ENCODE measurements at regions not wholly inside any gene's neighbourhood (a gene's known extent, or its start where the extent isn't known, plus 50 kb on each side); places are given as distances from the start of the nearest gene placed in this dataset.

DNA sequence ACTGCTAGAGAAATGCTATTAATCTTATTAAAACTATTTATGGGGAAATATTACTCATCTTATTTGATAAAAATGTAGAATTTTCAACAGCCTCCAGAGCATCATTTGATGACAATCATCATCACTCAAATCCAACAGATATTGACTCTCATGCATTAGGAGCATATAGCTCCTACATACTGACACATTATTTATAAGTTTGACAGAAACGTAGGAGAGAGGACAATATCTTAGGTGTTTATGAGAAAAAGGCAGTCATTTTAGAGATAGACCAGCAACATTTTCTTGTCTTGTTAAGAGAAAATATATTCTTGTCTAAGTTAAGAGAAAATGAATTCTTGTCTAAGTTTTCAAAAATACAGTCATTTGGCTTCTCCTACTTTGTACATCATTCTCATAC lies 2550.2 kb downstream of the PCDH7 start:
- Histone ChIP-seq H3K27me3 (replicated peaks in 1 of 2; ENCODE audit: control insufficient read depth in 2 of 2, extremely low read depth in 1 of 2, insufficient read depth in 2 of 2, low read length in 1 of 2) (no peaks in the 10 kb centered on the region), H3K4me3 (ENCODE audit: control insufficient read depth in 1 of 2, extremely low read depth in 1 of 2, low read length in 1 of 2) (no peak overlapping the region), H3K4me1 (ENCODE audit: control insufficient read depth in 1 of 2, extremely low read depth in 1 of 2, insufficient read depth in 2 of 2, low read length in 2 of 2) (no peaks in the 10 kb centered on the region), H3K27ac (ENCODE audit: low read length) (no peak overlapping the region), H3K36me3 (ENCODE audit: control insufficient read depth in 2 of 2, extremely low read depth in 1 of 2, insufficient read depth in 1 of 2, low read length in 1 of 2) (no peaks in the 10 kb centered on the region), H3K9me3 (no peaks in the 10 kb centered on the region)
- Mint-ChIP-seq H3K4me1 (no peaks in the 10 kb centered on the region), H3K36me3 (no peaks in the 10 kb centered on the region), H3K4me3 (no peak overlapping the region), H3K27ac (no peak overlapping the region), H3K27me3 (no peaks in the 10 kb centered on the region), H3K9me3 (peaks cover 4 to 12% (median 7%) of the 10 kb centered on the region in 3 donors)
- DNase-seq: no peak
- no peak for ATAC-seq (replicated peaks in 1 of 4)
- POLR2A ChIA-PET: no interaction called here
- WGBS (ENCODE audit: insufficient coverage): no CpG with 5 or more reads among the region's 1 CpG
- CTCF ChIA-PET: no interaction called here

DNA sequence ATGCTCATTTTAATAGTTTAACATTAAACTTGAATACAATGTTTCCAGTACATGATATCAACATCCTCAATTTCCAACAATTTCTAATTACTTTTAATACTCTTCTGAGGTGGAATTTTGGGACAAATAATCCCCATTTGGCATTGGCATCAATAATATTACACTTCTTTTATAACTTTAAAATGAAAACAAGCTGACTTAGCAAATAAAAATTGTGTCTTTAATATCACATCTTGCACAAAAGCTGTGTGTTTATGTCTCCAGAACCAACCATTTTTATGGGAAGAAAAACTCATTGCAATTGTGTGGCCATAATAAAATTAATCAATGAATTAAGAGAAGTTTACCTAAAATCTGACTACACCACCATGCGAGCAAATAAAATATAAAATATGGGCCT lies 2552.6 kb downstream of the PCDH7 start:
- Histone ChIP-seq H3K27ac (ENCODE audit: low read length) (no peak overlapping the region), H3K9me3 (peaks cover 2% of the 10 kb centered on the region), H3K4me3 (ENCODE audit: control insufficient read depth in 1 of 2, extremely low read depth in 1 of 2, low read length in 1 of 2) (no peak overlapping the region), H3K4me1 (ENCODE audit: control insufficient read depth in 1 of 2, extremely low read depth in 1 of 2, insufficient read depth in 2 of 2, low read length in 2 of 2) (no peaks in the 10 kb centered on the region), H3K36me3 (ENCODE audit: control insufficient read depth in 2 of 2, extremely low read depth in 1 of 2, insufficient read depth in 1 of 2, low read length in 1 of 2) (no peaks in the 10 kb centered on the region), H3K27me3 (replicated peaks in 1 of 2; ENCODE audit: control insufficient read depth in 2 of 2, extremely low read depth in 1 of 2, insufficient read depth in 2 of 2, low read length in 1 of 2) (no peaks in the 10 kb centered on the region)
- no CpG with 5 or more reads among the region's 1 CpG for WGBS (ENCODE audit: insufficient coverage)
- POLR2A ChIA-PET: interaction anchor here in 1 of 2 donors (0.6 kb wide), 1 partner anchor 22 kb away, joined by 3 read pairs; no protein-coding TSS in a partner anchor
- no peaks in the 10 kb centered on the region for H3K36me3 Mint-ChIP-seq
- H3K4me3 Mint-ChIP-seq: no peak overlapping the region
- no peaks in the 10 kb centered on the region for H3K4me1 Mint-ChIP-seq
- ATAC-seq (replicated peaks in 1 of 4) (no peak), DNase-seq (no peak)
- CTCF ChIA-PET: no interaction called here
- H3K27me3 Mint-ChIP-seq: no peaks in the 10 kb centered on the region
- H3K27ac Mint-ChIP-seq: no peak overlapping the region
- H3K9me3 Mint-ChIP-seq: peaks cover 4 to 13% (median 7%) of the 10 kb centered on the region in 3 donors

- Mint-ChIP-seq H3K9me3 (peaks cover 15 to 25% (median 16%) of the 10 kb centered on the region in 3 donors), H3K4me3 (no peak overlapping the region), H3K36me3 (no peaks in the 10 kb centered on the region), H3K4me1 (no peaks in the 10 kb centered on the region), H3K27ac (no peak overlapping the region), H3K27me3 (no peaks in the 10 kb centered on the region)
- no CpG with 5 or more reads among the region's 1 CpG for WGBS (ENCODE audit: insufficient coverage)
- H3K27me3 ChIP-seq (replicated peaks in 1 of 2; ENCODE audit: control insufficient read depth in 2 of 2, extremely low read depth in 1 of 2, insufficient read depth in 2 of 2, low read length in 1 of 2): no peaks in the 10 kb centered on the region
- ChIA-PET CTCF (no interaction called here), POLR2A (no interaction called here)
- no peak overlapping the region for H3K4me3 ChIP-seq (ENCODE audit: control insufficient read depth in 1 of 2, extremely low read depth in 1 of 2, low read length in 1 of 2)
- H3K36me3 ChIP-seq (ENCODE audit: control insufficient read depth in 2 of 2, extremely low read depth in 1 of 2, insufficient read depth in 1 of 2, low read length in 1 of 2): no peaks in the 10 kb centered on the region
- H3K9me3 ChIP-seq: no peaks in the 10 kb centered on the region
- no peak for DNase-seq
- H3K4me1 ChIP-seq (ENCODE audit: control insufficient read depth in 1 of 2, extremely low read depth in 1 of 2, insufficient read depth in 2 of 2, low read length in 2 of 2): no peaks in the 10 kb centered on the region
- no peak for ATAC-seq (replicated peaks in 1 of 4)
- no peak overlapping the region for H3K27ac ChIP-seq (ENCODE audit: low read length)
Measured at GRCh38 chr4:33283818-33284217, 2563.6 kb downstream of the PCDH7 start.

- ChIA-PET POLR2A (no interaction called here), CTCF (no interaction called here)
- Mint-ChIP-seq H3K27me3 (no peaks in the 10 kb centered on the region), H3K36me3 (no peaks in the 10 kb centered on the region), H3K4me1 (no peaks in the 10 kb centered on the region), H3K4me3 (no peak overlapping the region), H3K27ac (no peak overlapping the region), H3K9me3 (peaks cover 15 to 24% (median 23%) of the 10 kb centered on the region in 3 donors)
- H3K36me3 ChIP-seq (ENCODE audit: control insufficient read depth in 2 of 2, extremely low read depth in 1 of 2, insufficient read depth in 1 of 2, low read length in 1 of 2): no peaks in the 10 kb centered on the region
- no peaks in the 10 kb centered on the region for H3K9me3 ChIP-seq
- H3K4me3 ChIP-seq (ENCODE audit: control insufficient read depth in 1 of 2, extremely low read depth in 1 of 2, low read length in 1 of 2): no peak overlapping the region
- no peaks in the 10 kb centered on the region for H3K27me3 ChIP-seq (replicated peaks in 1 of 2; ENCODE audit: control insufficient read depth in 2 of 2, extremely low read depth in 1 of 2, insufficient read depth in 2 of 2, low read length in 1 of 2)
- H3K27ac ChIP-seq (ENCODE audit: low read length): no peak overlapping the region
- no CpG with 5 or more reads among the region's 3 CpGs for WGBS (ENCODE audit: insufficient coverage)
- DNase-seq: no peak
- no peak for ATAC-seq (replicated peaks in 1 of 4)
- H3K4me1 ChIP-seq (ENCODE audit: control insufficient read depth in 1 of 2, extremely low read depth in 1 of 2, insufficient read depth in 2 of 2, low read length in 2 of 2): no peaks in the 10 kb centered on the region
Measured at GRCh38 chr4:33296876-33297455, 2576.8 kb downstream of the PCDH7 start.

- H3K4me1 Mint-ChIP-seq: no peaks in the 10 kb centered on the region
- H3K27me3 ChIP-seq (replicated peaks in 1 of 2; ENCODE audit: control insufficient read depth in 2 of 2, extremely low read depth in 1 of 2, insufficient read depth in 2 of 2, low read length in 1 of 2): no peaks in the 10 kb centered on the region
- H3K27ac Mint-ChIP-seq: no peak overlapping the region
- WGBS (ENCODE audit: insufficient coverage): no CpG with 5 or more reads among the region's 2 CpGs
- H3K4me3 ChIP-seq (ENCODE audit: control insufficient read depth in 1 of 2, extremely low read depth in 1 of 2, low read length in 1 of 2): no peak overlapping the region
- no peaks in the 10 kb centered on the region for H3K9me3 ChIP-seq
- H3K27ac ChIP-seq (ENCODE audit: low read length): no peak overlapping the region
- ChIA-PET POLR2A (no interaction called here), CTCF (no interaction called here)
- no peaks in the 10 kb centered on the region for H3K4me1 ChIP-seq (ENCODE audit: control insufficient read depth in 1 of 2, extremely low read depth in 1 of 2, insufficient read depth in 2 of 2, low read length in 2 of 2)
- ATAC-seq (replicated peaks in 1 of 4) (no peak), DNase-seq (no peak)
- H3K36me3 Mint-ChIP-seq: no peaks in the 10 kb centered on the region
- no peak overlapping the region for H3K4me3 Mint-ChIP-seq
- no peaks in the 10 kb centered on the region for H3K27me3 Mint-ChIP-seq
- peaks cover 15 to 20% (median 17%) of the 10 kb centered on the region in 3 donors for H3K9me3 Mint-ChIP-seq
- H3K36me3 ChIP-seq (ENCODE audit: control insufficient read depth in 2 of 2, extremely low read depth in 1 of 2, insufficient read depth in 1 of 2, low read length in 1 of 2): no peaks in the 10 kb centered on the region
Measured at GRCh38 chr4:33302321-33302720, 2582.2 kb downstream of the PCDH7 start.

- POLR2A ChIA-PET: no interaction called here
Measured at GRCh38 chr4:33306131-33306530, 2586.0 kb downstream of the PCDH7 start.

GRCh38 chr4:33316033-33316432 lies 2595.9 kb downstream of the PCDH7 start:
- Mint-ChIP-seq H3K4me3 (no peak overlapping the region), H3K27ac (no peak overlapping the region), H3K36me3 (no peaks in the 10 kb centered on the region), H3K9me3 (peaks cover 11 to 24% (median 17%) of the 10 kb centered on the region in 3 donors), H3K27me3 (no peaks in the 10 kb centered on the region), H3K4me1 (no peaks in the 10 kb centered on the region)
- CTCF ChIA-PET: no interaction called here
- WGBS (ENCODE audit: insufficient coverage): no CpG with 5 or more reads among the region's 2 CpGs
- no peaks in the 10 kb centered on the region for H3K4me1 ChIP-seq (ENCODE audit: control insufficient read depth in 1 of 2, extremely low read depth in 1 of 2, insufficient read depth in 2 of 2, low read length in 2 of 2)
- no peak overlapping the region for H3K27ac ChIP-seq (ENCODE audit: low read length)
- no peak overlapping the region for H3K4me3 ChIP-seq (ENCODE audit: control insufficient read depth in 1 of 2, extremely low read depth in 1 of 2, low read length in 1 of 2)
- no peak for DNase-seq
- POLR2A ChIA-PET: interaction anchor here in 1 of 2 donors (0.6 kb wide), 1 partner anchor 75 kb away, joined by 4 read pairs; no protein-coding TSS in a partner anchor
- ATAC-seq (replicated peaks in 1 of 4): no peak
- no peaks in the 10 kb centered on the region for H3K9me3 ChIP-seq
- no peaks in the 10 kb centered on the region for H3K27me3 ChIP-seq (replicated peaks in 1 of 2; ENCODE audit: control insufficient read depth in 2 of 2, extremely low read depth in 1 of 2, insufficient read depth in 2 of 2, low read length in 1 of 2)
- H3K36me3 ChIP-seq (ENCODE audit: control insufficient read depth in 2 of 2, extremely low read depth in 1 of 2, insufficient read depth in 1 of 2, low read length in 1 of 2): no peaks in the 10 kb centered on the region

More at GRCh38 chr4:33306131-33306530, 2586.0 kb downstream of the PCDH7 start:
- Histone ChIP-seq H3K4me3 (ENCODE audit: control insufficient read depth in 1 of 2, extremely low read depth in 1 of 2, low read length in 1 of 2) (no peak overlapping the region), H3K36me3 (ENCODE audit: control insufficient read depth in 2 of 2, extremely low read depth in 1 of 2, insufficient read depth in 1 of 2, low read length in 1 of 2) (no peaks in the 10 kb centered on the region), H3K27me3 (replicated peaks in 1 of 2; ENCODE audit: control insufficient read depth in 2 of 2, extremely low read depth in 1 of 2, insufficient read depth in 2 of 2, low read length in 1 of 2) (no peaks in the 10 kb centered on the region), H3K4me1 (ENCODE audit: control insufficient read depth in 1 of 2, extremely low read depth in 1 of 2, insufficient read depth in 2 of 2, low read length in 2 of 2) (no peaks in the 10 kb centered on the region), H3K9me3 (no peaks in the 10 kb centered on the region), H3K27ac (ENCODE audit: low read length) (no peak overlapping the region)
- CTCF ChIA-PET: no interaction called here
- Mint-ChIP-seq H3K27me3 (no peaks in the 10 kb centered on the region), H3K9me3 (peaks cover 7 to 12% (median 9%) of the 10 kb centered on the region in 3 donors), H3K27ac (no peak overlapping the region), H3K4me1 (no peaks in the 10 kb centered on the region), H3K36me3 (no peaks in the 10 kb centered on the region), H3K4me3 (no peak overlapping the region)
- WGBS (ENCODE audit: insufficient coverage): no CpG with 5 or more reads among the region's 2 CpGs
- DNase-seq (no peak), ATAC-seq (replicated peaks in 1 of 4) (no peak)
